SIG-M5 treated with dmso at 0.1 percent for 504 hours (cell line): ENCODE measurements at regions not wholly inside any gene's neighbourhood (a gene's known extent, or its start where the extent isn't known, plus 50 kb on each side); places are given as distances from the start of the nearest gene placed in this dataset.
A peak's percentile ranks its signal among the peaks of the same experiment; 100 is the strongest.

Experiments
- DNase-seq: peaks from one replicate; lab custom pipeline; 2025; ENCODE audit not compliant: unreplicated experiment; lab: John Stamatoyannopoulos, UW

GRCh38 chr10:94085766-94086437 is 92.2 kb downstream of the PLCE1 start:
- no peak for DNase-seq

DNA sequence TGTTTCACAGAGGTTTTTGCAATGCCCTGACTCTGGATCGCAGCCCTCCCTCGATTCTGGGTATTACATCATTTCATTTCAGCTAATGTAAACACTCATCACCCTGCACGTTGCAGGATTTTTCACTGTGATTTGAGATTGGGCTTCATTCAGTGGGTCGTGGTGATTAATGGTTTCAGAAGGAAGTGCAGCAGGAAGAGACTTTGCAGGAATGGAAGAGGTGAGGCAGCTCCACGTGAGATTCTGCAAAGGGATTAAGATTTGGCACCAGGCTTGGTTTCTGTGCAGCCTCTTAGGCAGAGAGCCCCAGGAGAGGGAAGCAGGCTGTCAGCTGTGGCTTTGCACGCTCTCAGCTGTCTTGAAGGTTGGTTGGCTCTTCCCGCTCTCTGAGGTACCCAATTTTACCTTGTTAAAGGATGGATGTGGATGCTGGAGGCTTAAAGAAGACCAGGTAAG is 95.2 kb downstream of the PLCE1 start:
- DNase-seq, result no peak

- no peak for DNase-seq
Measured at GRCh38 chr10:94091649-94092048, 97.9 kb downstream of the PLCE1 start.

DNA sequence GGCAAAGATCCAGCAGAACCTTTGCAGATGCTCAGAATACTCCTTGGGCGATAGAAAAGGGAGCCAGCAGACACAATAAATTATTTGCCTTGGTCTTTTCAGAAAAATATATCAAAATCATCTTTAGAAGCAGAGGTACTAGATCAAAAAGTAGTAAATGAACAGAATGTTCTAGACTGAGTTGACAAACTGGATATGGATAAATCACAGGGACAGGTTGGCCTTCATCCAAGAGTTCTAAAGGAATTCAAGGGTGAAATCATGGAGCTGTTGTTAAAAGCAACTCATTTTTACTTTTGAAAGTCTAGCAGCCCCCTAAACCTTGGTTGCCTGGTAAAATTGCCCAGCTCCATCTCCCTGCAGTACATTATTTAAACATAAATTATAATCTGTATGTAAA is 99.1 kb downstream of the PLCE1 start:
- no peak for DNase-seq

GRCh38 chr10:94093286-94093905 is 99.7 kb downstream of the PLCE1 start:
- no peak for DNase-seq

DNA sequence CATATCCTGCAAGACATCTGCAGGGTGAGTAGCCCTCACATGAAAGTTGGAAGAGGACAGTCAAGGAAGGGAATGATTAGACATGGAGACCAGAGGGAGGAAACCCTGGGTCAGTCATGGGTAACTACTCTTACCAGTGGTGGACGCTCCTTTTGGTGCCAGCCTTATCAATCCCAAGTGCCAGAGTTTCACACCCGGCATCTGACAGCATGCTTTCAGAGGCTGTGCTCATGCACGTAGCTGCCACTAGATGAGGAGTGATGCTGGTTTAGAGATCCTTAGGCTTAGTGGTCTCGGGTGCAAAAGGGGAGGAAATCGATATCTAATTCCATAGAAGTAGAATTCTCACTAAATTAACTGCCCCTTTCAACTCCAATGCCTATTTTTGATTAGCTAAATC is 100.8 kb downstream of the PLCE1 start:
- DNase-seq, result no peak

DNA sequence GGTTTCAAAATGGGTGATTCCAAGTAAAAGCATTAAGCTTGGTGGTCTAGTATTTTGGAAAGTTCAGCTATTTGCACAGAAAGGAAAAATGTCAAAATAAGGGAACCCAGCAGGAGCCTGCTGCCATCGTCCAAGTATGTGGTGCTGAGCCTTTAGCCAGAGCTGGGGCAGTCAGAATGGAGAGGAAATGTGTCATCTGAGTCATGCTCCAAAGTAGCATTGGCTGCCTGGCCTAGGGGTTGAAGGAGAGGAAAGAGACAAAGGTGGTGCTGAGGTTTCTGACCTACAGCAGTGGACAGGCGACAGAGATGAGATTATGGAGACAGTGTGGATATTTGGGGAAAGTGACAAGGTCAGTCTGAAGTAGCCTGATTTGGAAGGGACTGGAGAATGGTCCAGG is 103.9 kb downstream of the PLCE1 start:
- DNase-seq, result no peak

DNA sequence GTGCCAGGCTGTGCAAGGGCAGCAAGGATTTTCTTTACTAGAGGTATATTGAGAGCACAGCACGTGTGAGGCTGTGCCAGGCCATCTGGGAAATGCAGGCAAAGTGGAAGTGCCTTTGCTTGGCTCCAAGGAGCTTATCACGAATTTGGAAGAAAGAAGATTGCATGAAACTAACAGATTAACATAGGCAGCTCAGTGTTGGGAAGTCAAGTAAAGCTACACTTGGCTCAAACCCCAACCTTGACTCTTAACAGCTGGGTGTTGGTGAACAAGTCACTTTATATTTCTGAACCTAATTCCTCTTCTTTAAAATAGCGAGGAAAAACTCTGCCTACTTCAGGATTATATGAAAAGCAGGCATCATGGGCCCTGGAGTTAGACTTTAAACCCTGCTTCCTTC is 105.2 kb downstream of the PLCE1 start:
- DNase-seq, result no peak

DNA sequence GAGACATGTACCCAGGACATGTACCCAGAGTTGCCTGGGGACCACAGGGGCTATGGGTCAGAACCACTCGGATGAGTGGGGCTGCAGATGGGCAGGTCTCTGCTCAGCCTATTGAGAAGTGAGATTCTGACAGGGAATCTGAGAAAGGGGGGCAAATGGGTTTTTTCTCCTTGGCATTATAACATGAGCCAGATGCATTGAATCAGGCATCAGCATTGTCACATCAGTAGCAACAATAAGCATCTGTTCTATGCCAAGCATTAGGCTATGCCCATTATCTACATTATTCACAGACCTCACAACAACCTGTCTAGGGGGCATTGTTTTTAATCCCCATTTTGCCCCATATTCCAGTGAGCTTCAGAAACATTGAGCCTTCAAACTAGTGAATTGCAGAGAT is 108.2 kb downstream of the PLCE1 start:
- no peak for DNase-seq

DNA sequence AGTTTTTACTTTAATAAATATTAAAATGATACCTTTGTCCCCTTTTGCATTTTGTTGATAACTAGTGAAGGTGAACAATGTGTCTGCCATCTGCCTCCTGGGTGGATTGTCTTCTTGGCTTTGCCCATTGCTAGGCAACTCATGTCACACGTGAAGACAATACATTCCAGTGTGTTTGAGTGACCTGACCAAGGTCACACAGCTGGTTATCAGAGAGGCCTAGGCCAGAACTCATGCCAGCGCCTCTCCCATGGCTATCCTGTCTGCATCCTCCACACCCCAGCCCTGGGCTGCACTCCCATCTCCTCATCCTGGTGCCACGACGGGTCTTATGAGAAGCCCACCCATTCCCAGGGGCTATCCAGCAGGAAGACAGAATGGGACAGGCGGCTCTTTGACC is 108.7 kb downstream of the PLCE1 start:
- DNase-seq, result no peak

GRCh38 chr10:94103192-94103591 is 109.5 kb downstream of the PLCE1 start:
- DNase-seq, result no peak

GRCh38 chr10:94103801-94104221 is 110.1 kb downstream of the PLCE1 start:
- no peak for DNase-seq

DNA sequence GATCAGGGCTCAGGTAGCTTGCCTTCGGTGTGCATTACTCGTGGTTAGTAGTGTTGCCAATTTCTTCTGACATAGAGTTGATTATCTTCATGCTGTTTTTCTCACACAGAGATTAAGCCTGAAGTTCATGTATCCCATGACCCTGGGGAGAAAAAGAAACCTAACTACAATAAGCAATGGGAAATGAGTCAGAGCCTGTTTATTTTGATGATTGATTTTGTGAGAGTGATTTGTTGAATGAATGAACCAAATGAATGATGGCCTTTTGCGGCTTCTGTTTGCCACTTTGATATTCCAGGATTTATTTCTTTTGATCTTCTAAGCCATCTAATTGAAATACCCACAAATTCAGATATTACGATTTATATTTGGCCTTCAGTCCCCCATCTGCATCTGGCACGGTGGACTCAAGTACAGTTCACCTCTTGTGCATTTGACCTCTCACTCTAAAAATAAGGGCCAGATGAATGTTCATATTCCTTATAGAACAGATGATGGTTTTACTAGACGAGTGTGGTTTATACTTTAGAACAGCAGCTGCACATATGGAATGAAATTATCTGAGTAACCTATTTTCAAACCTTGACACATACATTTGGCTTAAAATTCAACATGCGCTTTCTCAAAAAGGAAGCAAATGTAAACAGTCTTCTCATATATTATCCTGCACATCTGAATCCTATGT is 110.7 kb downstream of the PLCE1 start:
- DNase-seq, result no peak

- DNase-seq, result no peak
Measured at GRCh38 chr10:94105226-94105625, 111.5 kb downstream of the PLCE1 start.

- DNase-seq, result no peak
Measured at GRCh38 chr10:94107191-94107590, 113.5 kb downstream of the PLCE1 start.

- DNase-seq, result no peak
Measured at GRCh38 chr10:94108200-94108599, 114.5 kb downstream of the PLCE1 start.

DNA sequence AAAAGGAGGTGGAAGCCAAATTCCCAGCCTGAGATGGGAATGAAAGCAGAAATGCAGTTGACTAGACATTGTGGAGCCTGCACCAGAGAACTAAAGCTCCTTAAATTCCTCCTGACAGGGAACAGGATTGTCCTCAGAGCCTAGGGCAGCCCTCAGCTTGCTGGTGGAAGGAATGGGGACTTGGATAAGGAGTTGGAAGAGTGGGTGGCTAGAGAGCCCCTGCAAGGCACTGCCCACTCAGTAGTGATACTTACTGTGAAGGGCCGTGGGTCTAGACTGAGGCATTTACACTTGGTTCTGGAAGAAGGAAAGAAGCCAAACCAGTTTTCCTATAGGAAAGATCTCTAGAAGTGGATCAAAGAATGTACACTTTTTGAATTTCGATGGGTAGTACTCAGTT is 117.6 kb downstream of the PLCE1 start:
- DNase-seq, result no peak

GRCh38 chr10:94112321-94112720 is 118.6 kb downstream of the PLCE1 start:
- DNase-seq, result no peak

DNA sequence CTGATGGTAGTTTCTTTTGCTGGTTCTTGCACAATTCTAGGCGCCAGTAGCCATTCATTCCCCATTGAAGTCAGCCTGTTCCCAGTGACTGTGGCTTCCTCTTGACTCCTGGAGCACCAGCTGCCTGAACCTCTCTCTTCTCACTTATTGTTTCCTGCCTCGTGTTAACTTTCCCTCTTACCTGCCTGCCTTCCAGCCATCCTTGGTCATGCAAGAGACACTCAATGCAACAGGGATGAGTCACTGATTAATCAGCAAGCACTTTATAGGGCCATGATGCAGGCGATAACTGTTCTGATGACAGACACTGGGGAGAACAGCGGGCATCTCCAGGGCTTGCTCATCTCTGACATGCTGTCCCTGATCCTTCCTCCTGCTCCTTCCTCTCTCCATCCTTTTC is 122.0 kb downstream of the PLCE1 start:
- DNase-seq, result no peak

DNA sequence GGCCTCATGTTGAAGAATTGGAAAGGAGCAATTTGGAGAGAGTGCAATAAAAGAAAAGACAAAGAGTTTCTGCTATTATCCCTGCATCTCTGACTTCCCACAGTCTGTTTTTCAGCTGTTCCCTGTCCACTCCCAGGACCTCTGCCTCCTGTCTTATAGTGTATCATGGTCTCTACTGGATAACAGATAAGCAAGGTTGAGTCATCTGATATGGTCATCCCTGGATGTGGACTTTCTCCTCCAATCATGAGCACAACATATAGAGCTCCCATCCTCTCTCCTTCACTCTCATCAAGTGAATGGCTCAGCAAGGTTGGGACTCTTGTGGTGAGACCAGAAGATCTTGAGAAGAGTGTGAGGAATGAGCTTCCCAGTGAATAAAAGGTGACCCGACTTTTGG is 123.1 kb downstream of the PLCE1 start:
- no peak for DNase-seq

DNA sequence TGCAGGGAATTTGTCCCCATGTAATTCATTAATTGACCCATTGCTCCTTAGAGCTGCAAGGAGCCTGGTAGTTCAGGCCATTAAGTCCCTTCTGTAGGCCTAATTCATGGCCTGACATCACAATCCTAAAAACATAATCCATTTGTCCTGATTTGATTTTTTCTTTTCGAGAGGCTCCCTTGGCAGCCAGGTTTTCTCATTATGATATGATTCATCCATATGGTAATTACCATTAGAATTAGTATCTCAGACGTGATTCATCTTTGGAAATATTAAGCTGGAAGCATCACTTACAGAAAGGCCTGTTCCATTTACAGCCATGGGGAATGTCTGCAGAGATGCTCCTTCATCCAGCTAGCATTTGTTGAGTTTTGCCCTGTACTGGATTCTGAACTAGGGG is 128.5 kb downstream of the PLCE1 start:
- no peak for DNase-seq

DNA sequence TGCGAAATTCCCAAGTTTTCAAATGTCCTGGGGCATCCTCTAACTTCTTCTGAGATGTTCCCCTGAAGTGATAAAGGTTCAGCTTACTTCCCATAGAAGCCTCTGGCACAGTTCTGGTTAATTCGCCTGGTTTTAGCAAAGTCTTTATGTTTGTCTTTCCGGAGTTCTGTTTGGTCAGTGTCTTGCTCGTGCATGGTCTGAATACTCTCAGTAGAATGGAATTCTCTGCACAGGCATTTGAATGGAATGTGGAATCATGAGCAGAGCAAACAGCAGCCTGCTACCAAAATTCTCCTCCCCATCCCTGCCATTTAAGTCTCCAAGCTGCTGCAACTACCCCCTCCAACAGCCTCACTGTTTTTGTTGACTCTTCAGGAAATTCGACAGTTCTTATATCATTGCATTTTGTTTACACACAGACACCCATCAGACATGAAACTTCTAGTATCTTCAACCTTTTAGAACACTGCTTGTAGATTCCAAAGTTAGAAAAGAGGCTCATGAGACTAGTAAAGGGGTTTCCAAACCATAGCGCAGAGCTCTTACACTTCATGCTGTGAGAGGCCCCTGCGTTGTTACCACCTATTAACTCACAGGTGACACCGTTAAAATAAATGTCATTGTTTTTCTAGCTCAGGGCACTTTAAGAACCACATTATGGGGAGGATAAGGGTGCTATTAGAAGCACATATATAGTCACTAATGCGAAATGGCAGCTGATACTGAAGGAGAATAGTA is 129.7 kb downstream of the PLCE1 start:
- DNase-seq, result peak; percentile 26
